ENCODE measurements at regions not wholly inside any gene's neighbourhood (a gene's known extent, or its start where the extent isn't known, plus 50 kb on each side); places are given as distances from the start of the nearest gene placed in this dataset.

- Histone ChIP-seq H3K27me3 (ENCODE audit: control insufficient read depth in 1 of 2, insufficient read depth in 2 of 2, low read length in 2 of 2) (no peaks in the 10 kb centered on the region), H3K27ac (ENCODE audit: extremely low read length, insufficient read depth, low read length) (no peak overlapping the region), H3K4me1 (ENCODE audit: insufficient read depth, low read length) (no peaks in the 10 kb centered on the region), H2AFZ (ENCODE audit: low read length) (no peak overlapping the region), H3K36me3 (replicated peaks in 1 of 2; ENCODE audit: control insufficient read depth in 1 of 2, insufficient read depth in 2 of 2, low read length in 2 of 2) (no peaks in the 10 kb centered on the region), H4K20me1 (ENCODE audit: insufficient read depth, low read length) (no peaks in the 10 kb centered on the region), H3K9me3 (ENCODE audit: low read length) (peaks cover 34% of the 10 kb centered on the region), H3K4me2 (ENCODE audit: low read depth, low read length) (no peak overlapping the region), H3K9ac (ENCODE audit: insufficient read depth, low read depth, low read length) (no peak overlapping the region), H3K4me3 (replicated peaks in 1 of 3; ENCODE audit: insufficient read depth in 1 of 3, low read depth in 2 of 3, low read length in 3 of 3) (no peak overlapping the region), H3K79me2 (ENCODE audit: insufficient read depth, low read length) (no peaks in the 10 kb centered on the region)
- no peak for FAIRE-seq
- CTCF ChIA-PET (ENCODE audit: low intra/inter-chr PET ratio, low total read pairs): no interaction called here
- POLR2A ChIA-PET: no interaction called here
- no peak for TF ChIP-seq ZNF687 (CRISPR knock-in tag; IDR thresholded peaks at IDR 0.05)
- no peak for TF ChIP-seq ZNF234 (CRISPR knock-in tag; conservative IDR thresholded peaks at IDR 0.05)
- no peak for TF ChIP-seq TEAD3 (CRISPR knock-in tag; optimal IDR thresholded peaks at IDR 0.05; ENCODE audit: borderline replicate concordance)
- no peak for ATAC-seq
- intact Hi-C loops (cut with micrococcal nuclease; ENCODE audit: unreplicated experiment): no loop called here
- no TSS peak for BruUV-seq (replicated peaks)
- in situ Hi-C loops (cut with HindIII; ENCODE audit: extremely low pct_ligation_motif_present, low pct_unique_long_range_greater_than_20kb): no loop called here
- 0% methylated on average over 3 of the region's 3 CpGs for WGBS (ENCODE audit: low lambda C conversion rate)
- DNase-seq (ENCODE audit: low spot score): no peak
Measured at GRCh38 chr21:40997831-40998230, 150.9 kb upstream of the DSCAM start.

GRCh38 chr21:41000838-41001237 lies 153.9 kb upstream of the DSCAM start:
- no peak overlapping the region for H3K4me3 ChIP-seq (replicated peaks in 1 of 3; ENCODE audit: insufficient read depth in 1 of 3, low read depth in 2 of 3, low read length in 3 of 3)
- H2AFZ ChIP-seq (ENCODE audit: low read length): no peak overlapping the region
- ATAC-seq (no peak), FAIRE-seq (no peak), DNase-seq (ENCODE audit: low spot score) (no peak)
- ChIA-PET POLR2A (no interaction called here), CTCF (ENCODE audit: low intra/inter-chr PET ratio, low total read pairs) (no interaction called here)
- no peaks in the 10 kb centered on the region for H3K79me2 ChIP-seq (ENCODE audit: insufficient read depth, low read length)
- no TSS peak for BruUV-seq (replicated peaks)
- no peak overlapping the region for H3K27ac ChIP-seq (ENCODE audit: extremely low read length, insufficient read depth, low read length)
- no peaks in the 10 kb centered on the region for H3K4me1 ChIP-seq (ENCODE audit: insufficient read depth, low read length)
- H3K27me3 ChIP-seq (ENCODE audit: control insufficient read depth in 1 of 2, insufficient read depth in 2 of 2, low read length in 2 of 2): no peaks in the 10 kb centered on the region
- peaks cover 35% of the 10 kb centered on the region for H3K9me3 ChIP-seq (ENCODE audit: low read length)
- no peak overlapping the region for H3K4me2 ChIP-seq (ENCODE audit: low read depth, low read length)
- intact Hi-C loops (cut with micrococcal nuclease; ENCODE audit: unreplicated experiment) (no loop called here), in situ Hi-C loops (cut with HindIII; ENCODE audit: extremely low pct_ligation_motif_present, low pct_unique_long_range_greater_than_20kb) (no loop called here)
- H4K20me1 ChIP-seq (ENCODE audit: insufficient read depth, low read length): no peaks in the 10 kb centered on the region
- no peak overlapping the region for H3K9ac ChIP-seq (ENCODE audit: insufficient read depth, low read depth, low read length)
- TF ChIP-seq ZNF670 (CRISPR knock-in tag; IDR thresholded peaks at IDR 0.05; ENCODE audit: borderline replicate concordance) (no peak), ETS1 (CRISPR knock-in tag; IDR thresholded peaks at IDR 0.05) (no peak), CBX5 (CRISPR knock-in tag; IDR thresholded peaks at IDR 0.05; ENCODE audit: borderline replicate concordance) (no peak)
- TF ChIP-seq, protein P1, sequence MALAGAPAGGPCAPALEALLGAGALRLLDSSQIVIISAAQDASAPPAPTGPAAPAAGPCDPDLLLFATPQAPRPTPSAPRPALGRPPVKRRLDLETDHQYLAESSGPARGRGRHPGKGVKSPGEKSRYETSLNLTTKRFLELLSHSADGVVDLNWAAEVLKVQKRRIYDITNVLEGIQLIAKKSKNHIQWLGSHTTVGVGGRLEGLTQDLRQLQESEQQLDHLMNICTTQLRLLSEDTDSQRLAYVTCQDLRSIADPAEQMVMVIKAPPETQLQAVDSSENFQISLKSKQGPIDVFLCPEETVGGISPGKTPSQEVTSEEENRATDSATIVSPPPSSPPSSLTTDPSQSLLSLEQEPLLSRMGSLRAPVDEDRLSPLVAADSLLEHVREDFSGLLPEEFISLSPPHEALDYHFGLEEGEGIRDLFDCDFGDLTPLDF (CRISPR knock-in tag; IDR thresholded peaks at IDR 0.05): no peak
- 83% methylated on average over 1 of the region's 1 CpG for WGBS (ENCODE audit: low lambda C conversion rate)
- no peaks in the 10 kb centered on the region for H3K36me3 ChIP-seq (replicated peaks in 1 of 2; ENCODE audit: control insufficient read depth in 1 of 2, insufficient read depth in 2 of 2, low read length in 2 of 2)

All from HepG2 (cell line).